HG03378 (cell line): ENCODE measurements at regions not wholly inside any gene's neighbourhood (a gene's known extent, or its start where the extent isn't known, plus 50 kb on each side); places are given as distances from the start of the nearest gene placed in this dataset.
"Not testable (repeated sequence)": the region's sequence is repeated elsewhere in the genome, so short reads cannot be mapped to it uniquely, and the experiment has no call there.

Experiments
- ATAC-seq: cut with Tn5 transposase; IDR thresholded peaks from one replicate; pipeline ENCODE4 v1.9.1; 2021; ENCODE audit warnings: mild to moderate bottlenecking, moderate library complexity; ENCODE audit not compliant: unreplicated experiment

DNA sequence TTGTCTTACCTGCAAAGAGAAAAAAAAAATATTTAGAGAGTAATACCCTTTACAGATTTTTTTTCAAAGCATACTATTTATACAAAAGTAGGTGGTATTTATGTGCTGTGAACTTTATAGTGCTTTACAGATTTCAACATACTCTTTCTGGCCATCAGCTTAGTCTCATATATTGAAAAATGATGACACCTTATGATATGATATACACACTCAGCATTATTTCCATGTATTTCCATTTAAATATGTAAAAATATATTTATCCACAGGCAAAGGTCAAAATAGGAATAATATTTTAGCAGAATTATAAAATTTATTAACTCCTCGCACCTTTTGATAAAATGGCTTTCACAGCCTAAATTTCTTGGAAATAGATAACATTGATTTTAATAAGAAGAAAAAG lies 815.8 kb upstream of the EPHA5 start:
- no peak for ATAC-seq

DNA sequence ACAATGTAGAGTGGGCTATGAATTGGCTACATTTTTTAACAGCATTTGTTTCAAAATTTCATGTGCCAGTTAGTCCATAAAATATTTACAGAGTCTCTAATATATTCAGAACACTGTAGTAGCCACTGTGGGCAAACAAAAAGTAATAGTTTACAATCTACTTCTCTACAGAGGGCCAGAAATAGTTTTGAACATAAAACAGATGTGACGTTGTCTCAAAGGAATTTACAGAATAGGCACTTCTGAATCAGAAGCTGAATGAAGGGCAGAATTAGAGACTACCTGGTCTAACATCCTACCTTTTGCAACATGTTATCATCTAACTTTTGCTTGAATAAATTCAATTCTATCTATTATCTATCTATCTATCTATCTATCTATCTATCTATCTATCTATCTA lies 811.9 kb upstream of the EPHA5 start:
- no peak for ATAC-seq

GRCh38 chr4:66475596-66475995 lies 805.3 kb upstream of the EPHA5 start:
- ATAC-seq, result no peak

- no peak for ATAC-seq
Observed at GRCh38 chr4:66465111-66465510, 794.8 kb upstream of the EPHA5 start.

GRCh38 chr4:66462890-66463289 lies 792.6 kb upstream of the EPHA5 start:
- ATAC-seq, result not testable (repeated sequence)

GRCh38 chr4:66451741-66452140 lies 781.5 kb upstream of the EPHA5 start:
- ATAC-seq, result no peak

- no peak for ATAC-seq
Observed at GRCh38 chr4:66443008-66443407, 772.7 kb upstream of the EPHA5 start.

- ATAC-seq, result no peak
Observed at GRCh38 chr4:66439508-66439907, 769.2 kb upstream of the EPHA5 start.

- no peak for ATAC-seq
Observed at GRCh38 chr4:66433706-66434105, 763.4 kb upstream of the EPHA5 start.

- no peak for ATAC-seq
Observed at GRCh38 chr4:66430856-66431255, 760.6 kb upstream of the EPHA5 start.

GRCh38 chr4:66429276-66429675 lies 759.0 kb upstream of the EPHA5 start:
- ATAC-seq, result no peak

GRCh38 chr4:66416425-66416824 lies 746.1 kb upstream of the EPHA5 start:
- ATAC-seq, result no peak

DNA sequence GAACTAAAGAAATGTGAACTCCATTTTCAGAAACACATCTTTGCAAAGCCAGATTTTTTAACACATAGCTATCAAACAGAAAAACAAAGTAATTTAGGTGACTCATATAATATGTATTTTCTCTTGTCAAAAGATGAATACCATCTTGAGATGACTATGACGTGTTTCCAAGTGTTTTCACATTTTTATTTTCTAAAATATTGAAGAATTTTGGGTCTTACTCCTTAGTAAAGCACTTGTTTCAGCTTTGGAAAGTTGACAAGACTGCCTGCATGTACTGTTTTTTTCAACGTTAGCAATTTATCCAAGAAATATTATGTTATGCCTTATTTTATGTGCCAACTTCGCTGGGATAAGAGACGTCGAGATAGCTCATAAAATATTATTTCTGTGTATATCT lies 733.9 kb upstream of the EPHA5 start:
- no peak for ATAC-seq

DNA sequence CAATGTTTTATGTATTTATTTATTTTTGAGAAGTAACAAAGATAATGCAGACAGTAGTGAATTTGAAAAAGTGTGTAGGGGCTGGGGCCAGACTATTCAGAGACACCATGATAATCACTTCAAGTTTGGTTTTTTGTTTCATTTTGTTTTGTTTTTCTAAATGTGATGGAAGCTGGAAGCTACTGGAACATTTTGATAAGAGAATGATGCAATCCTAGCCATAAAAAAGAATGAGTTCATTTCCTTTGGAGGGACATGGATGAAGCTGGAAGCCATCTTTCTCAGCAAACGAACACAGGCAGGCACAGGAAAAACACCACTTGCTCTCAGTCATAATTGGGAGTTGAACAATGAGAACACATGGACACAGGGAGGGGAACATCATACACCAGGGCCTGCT lies 706.6 kb upstream of the EPHA5 start:
- ATAC-seq, result no peak

DNA sequence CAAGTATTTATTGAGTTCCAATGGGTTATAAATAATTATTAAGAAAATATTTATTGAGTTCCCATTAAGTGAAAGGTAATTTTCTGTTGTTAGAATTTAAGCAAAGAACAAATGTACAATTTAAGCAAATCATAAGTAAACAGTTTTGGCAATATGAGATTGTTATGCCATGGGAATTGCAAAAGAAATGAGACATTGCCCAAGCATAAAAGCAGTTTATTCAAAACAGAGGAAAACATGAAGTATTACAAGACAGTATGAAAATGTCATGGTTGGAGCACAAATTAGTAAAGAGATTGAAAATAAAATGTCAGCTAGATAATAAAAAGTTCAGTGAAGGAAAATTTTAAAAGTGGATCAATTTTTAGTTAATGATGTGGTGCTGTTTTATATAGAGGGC lies 706.1 kb upstream of the EPHA5 start:
- ATAC-seq, result no peak

- no peak for ATAC-seq
Observed at GRCh38 chr4:66373268-66373667, 703.0 kb upstream of the EPHA5 start.

GRCh38 chr4:66372706-66373105 lies 702.4 kb upstream of the EPHA5 start:
- ATAC-seq, result no peak

GRCh38 chr4:66367043-66367660 lies 696.9 kb upstream of the EPHA5 start:
- ATAC-seq, result no peak

GRCh38 chr4:66360395-66360794 lies 690.1 kb upstream of the EPHA5 start:
- not testable (repeated sequence) for ATAC-seq

- ATAC-seq, result no peak
Observed at GRCh38 chr4:66357316-66357715, 687.0 kb upstream of the EPHA5 start.

DNA sequence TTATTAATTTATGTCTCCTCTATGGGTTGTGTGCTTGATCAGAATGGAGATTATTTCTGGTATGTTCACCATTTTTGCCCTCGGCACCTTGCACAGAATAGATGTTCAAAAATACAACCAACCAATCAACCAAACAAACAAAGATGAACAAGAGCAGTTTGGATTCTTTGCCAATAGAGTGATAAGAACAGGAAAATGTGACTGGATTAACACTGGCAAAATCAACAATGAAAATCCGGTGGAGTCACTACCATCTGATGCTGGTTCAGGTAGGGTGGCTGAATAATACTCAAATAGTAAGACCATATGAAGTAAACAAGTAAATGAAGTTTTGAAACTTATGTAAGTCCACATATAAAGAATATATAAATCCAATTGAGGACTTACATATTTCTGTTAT lies 685.0 kb upstream of the EPHA5 start:
- ATAC-seq, result no peak

DNA sequence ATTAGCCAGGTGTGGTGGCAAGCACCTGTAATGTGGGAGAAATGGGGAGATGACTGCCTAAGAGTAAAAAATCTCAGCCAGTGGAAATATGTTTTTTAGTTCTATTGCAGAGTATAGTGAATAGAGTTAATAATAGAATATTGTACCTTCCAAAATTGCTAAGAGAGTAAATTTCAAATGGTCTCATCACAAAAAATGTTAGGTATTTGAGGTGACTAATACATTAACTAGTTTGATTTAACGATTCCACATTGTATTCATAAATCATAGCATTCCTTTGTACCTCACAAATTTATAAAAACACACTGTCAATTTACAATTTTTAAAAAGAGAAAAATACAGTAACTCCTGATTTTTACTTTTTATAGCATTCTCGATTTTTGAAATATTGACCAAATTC lies 681.5 kb upstream of the EPHA5 start:
- no peak for ATAC-seq

- ATAC-seq, result no peak
Observed at GRCh38 chr4:66340286-66340893, 670.1 kb upstream of the EPHA5 start.
